Uterus (tissue), 3 donors: ENCODE measurements at regions not wholly inside any gene's neighbourhood (a gene's known extent, or its start where the extent isn't known, plus 50 kb on each side); places are given as distances from the start of the nearest gene placed in this dataset.

Experiments
- DNase-seq, 2 donors: peaks; one replicate each; pipeline ENCODE4 v3.0.0-alpha.2; 2019 to 2020
- H3K27ac ChIP-seq, 2 donors: fragments of 200-600 bp; sonication (generic); 1 replicate in 1 of 2; 2 replicates in 1 of 2; pipeline ENCODE4 v1.5.1; 2016 to 2018
- H3K27me3 ChIP-seq, 2 donors: fragments of 200-600 bp; sonication (generic); one replicate each; pipeline ENCODE4 v1.5.1; 2018 to 2019; ENCODE audit warnings: control low read depth in 1 of 2
- H3K36me3 ChIP-seq, 2 donors: fragments of 200-600 bp; sonication (generic); one replicate each; pipeline ENCODE4 v1.5.1; 2019; ENCODE audit warnings: control low read depth in 1 of 2
- H3K4me1 ChIP-seq, 2 donors: fragments of 200-600 bp; sonication (generic); one replicate each; pipeline ENCODE4 v1.5.1; 2018 to 2019; ENCODE audit warnings: control low read depth in 1 of 2
- H3K4me3 ChIP-seq, 2 donors: fragments of 200-600 bp; sonication (generic); 1 replicate in 1 of 2; 2 replicates in 1 of 2; pipeline ENCODE4 v1.5.1; 2018 to 2019; ENCODE audit warnings: mild to moderate bottlenecking in 1 of 2
- H3K9me3 ChIP-seq, 2 donors: fragments of 200-600 bp; sonication (generic); one replicate each; pipeline ENCODE4 v1.5.1; 2019; ENCODE audit warnings: control low read depth in 1 of 2
- POLR2A ChIP-seq, 2 donors: fragments of 450-650 bp; IDR thresholded peaks; one replicate each; pipeline ENCODE4 v1.6.1; 2016; ENCODE audit warnings: antibody characterized with exemption in 2 of 2, mild to moderate bottlenecking in 1 of 2, moderate library complexity in 1 of 2
- intact Hi-C: fragments of 100-400 bp; cut with DNase I; formaldehyde crosslinking; loops from one replicate; pipeline ENCODE4 v1.15.1; 2023; ENCODE audit warnings: low total_unique reads
- TF ChIP-seq, protein P1 (sequence below), 4 experiments: fragments of 200-600 bp in 2 of 4; fragments of 450-650 bp in 2 of 4; sonication (generic) in 2 of 4; IDR thresholded peaks; one replicate each; pipeline ENCODE4 v1.5.1; 2016 to 2019; ENCODE audit warnings: antibody characterized with exemption in 4 of 4, mild to moderate bottlenecking in 2 of 4, moderate library complexity in 1 of 4
- donor health status: DM: yes; HTN: yes; CAD: no.

DNA sequence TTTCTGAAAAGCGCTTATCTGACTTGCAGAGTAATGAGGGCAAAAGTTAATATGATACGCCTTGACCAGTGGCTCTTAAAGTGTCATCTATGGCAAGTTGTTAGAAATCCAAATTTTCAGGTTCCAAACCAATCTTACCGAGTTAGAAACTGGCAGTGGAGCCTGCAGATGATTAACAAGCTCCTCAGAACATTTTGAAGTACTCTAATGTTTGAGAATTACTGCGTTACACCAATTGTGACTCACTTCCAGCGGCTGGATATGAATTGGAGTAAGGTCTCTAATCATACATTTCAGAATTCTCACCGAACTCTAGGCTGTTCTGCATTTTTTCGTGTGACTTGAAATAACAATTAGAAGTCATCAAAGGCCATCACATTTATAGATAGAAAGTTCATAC is 73.5 kb upstream of the TMPRSS15 start:
- H3K4me3 ChIP-seq = no peak overlapping the region
- no peaks in the 10 kb centered on the region for H3K4me1 ChIP-seq
- no peak for DNase-seq
- no peaks in the 10 kb centered on the region for H3K9me3 ChIP-seq
- H3K36me3 ChIP-seq = no peaks in the 10 kb centered on the region
- H3K27me3 ChIP-seq = no peaks in the 10 kb centered on the region
- TF ChIP-seq, protein P1, sequence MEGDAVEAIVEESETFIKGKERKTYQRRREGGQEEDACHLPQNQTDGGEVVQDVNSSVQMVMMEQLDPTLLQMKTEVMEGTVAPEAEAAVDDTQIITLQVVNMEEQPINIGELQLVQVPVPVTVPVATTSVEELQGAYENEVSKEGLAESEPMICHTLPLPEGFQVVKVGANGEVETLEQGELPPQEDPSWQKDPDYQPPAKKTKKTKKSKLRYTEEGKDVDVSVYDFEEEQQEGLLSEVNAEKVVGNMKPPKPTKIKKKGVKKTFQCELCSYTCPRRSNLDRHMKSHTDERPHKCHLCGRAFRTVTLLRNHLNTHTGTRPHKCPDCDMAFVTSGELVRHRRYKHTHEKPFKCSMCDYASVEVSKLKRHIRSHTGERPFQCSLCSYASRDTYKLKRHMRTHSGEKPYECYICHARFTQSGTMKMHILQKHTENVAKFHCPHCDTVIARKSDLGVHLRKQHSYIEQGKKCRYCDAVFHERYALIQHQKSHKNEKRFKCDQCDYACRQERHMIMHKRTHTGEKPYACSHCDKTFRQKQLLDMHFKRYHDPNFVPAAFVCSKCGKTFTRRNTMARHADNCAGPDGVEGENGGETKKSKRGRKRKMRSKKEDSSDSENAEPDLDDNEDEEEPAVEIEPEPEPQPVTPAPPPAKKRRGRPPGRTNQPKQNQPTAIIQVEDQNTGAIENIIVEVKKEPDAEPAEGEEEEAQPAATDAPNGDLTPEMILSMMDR (IDR thresholded peaks at IDR 0.05) = no peak
- no peak for TF ChIP-seq POLR2A (IDR thresholded peaks at IDR 0.05)
- H3K27ac ChIP-seq = no peak overlapping the region
- intact Hi-C loops = no loop called here

DNA sequence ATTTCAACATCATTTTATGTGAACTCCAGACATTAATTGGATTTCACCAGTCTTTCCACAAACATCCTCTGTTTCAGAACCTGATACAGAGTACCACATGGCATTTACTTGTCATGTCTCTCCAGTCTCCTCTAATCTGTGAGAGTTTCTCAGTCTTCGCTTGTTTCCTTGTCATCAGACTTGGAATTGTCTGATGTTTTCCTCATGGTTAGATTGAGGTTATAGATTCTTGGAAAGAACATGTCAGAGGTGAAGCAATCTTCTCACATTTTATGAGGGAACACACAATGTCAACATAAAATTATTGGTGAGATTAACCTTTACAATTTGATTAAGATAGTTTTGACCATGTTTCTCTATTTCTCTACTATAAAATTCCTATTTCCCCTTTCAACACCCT is 74.9 kb upstream of the TMPRSS15 start:
- Histone ChIP-seq H3K27ac (no peak overlapping the region), H3K36me3 (no peaks in the 10 kb centered on the region), H3K4me1 (no peaks in the 10 kb centered on the region), H3K9me3 (no peaks in the 10 kb centered on the region), H3K27me3 (no peaks in the 10 kb centered on the region), H3K4me3 (no peak overlapping the region)
- no peak for DNase-seq
- TF ChIP-seq POLR2A (IDR thresholded peaks at IDR 0.05) = no peak
- TF ChIP-seq, protein P1 (IDR thresholded peaks at IDR 0.05) = no peak
- intact Hi-C loops = no loop called here

DNA sequence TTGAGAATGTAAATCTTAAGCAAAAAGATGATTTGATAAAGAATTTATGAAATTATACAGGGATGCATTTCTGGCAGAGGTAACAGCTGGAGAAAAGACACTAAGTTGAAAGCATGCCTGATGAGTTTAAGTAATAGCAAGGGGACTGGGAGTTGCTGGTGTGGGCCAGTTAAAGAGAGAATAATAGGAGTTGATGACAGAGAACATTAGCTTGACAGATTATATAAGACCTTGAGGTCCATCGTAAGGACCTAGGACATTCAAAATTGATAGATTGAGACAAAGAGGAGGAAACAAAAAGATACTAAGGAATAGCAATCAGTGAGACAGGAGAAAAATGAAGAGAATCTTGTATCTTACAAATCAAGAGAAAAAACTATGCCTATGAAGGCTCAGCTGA is 84.7 kb upstream of the TMPRSS15 start:
- DNase-seq = no peak
- no peak for TF ChIP-seq POLR2A (IDR thresholded peaks at IDR 0.05)
- TF ChIP-seq, protein P1 (IDR thresholded peaks at IDR 0.05) = no peak
- H3K4me1 ChIP-seq = no peaks in the 10 kb centered on the region
- intact Hi-C loops = no loop called here
- no peaks in the 10 kb centered on the region for H3K36me3 ChIP-seq
- no peaks in the 10 kb centered on the region for H3K27me3 ChIP-seq
- H3K4me3 ChIP-seq = no peak overlapping the region
- H3K9me3 ChIP-seq = no peaks in the 10 kb centered on the region
- no peak overlapping the region for H3K27ac ChIP-seq

DNA sequence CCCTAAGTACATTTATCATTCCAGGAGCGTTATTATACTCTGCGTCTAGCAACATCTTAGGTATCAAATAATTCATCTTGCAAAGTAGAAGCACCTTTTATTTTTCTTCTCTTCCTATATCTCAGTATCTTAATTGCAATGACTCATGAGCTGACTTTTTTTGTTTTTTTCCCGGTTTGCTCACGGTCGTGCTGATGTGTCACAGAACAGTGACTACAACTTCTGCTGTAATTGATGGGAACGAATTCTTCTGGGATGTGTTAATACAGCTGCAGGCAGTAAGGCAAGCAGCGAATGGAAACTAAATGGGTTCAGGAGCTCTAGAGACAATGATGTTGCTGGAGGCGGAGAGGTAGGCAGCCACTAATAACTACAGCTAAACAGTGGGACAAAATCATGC is 89.8 kb upstream of the TMPRSS15 start:
- TF ChIP-seq, protein P1 (IDR thresholded peaks at IDR 0.05) = no peak
- no peak for TF ChIP-seq POLR2A (IDR thresholded peaks at IDR 0.05)
- no peak for DNase-seq
- Histone ChIP-seq H3K9me3 (no peaks in the 10 kb centered on the region), H3K27me3 (no peaks in the 10 kb centered on the region), H3K4me3 (no peak overlapping the region), H3K4me1 (no peaks in the 10 kb centered on the region), H3K27ac (no peak overlapping the region), H3K36me3 (no peaks in the 10 kb centered on the region)
- intact Hi-C loops = no loop called here

DNA sequence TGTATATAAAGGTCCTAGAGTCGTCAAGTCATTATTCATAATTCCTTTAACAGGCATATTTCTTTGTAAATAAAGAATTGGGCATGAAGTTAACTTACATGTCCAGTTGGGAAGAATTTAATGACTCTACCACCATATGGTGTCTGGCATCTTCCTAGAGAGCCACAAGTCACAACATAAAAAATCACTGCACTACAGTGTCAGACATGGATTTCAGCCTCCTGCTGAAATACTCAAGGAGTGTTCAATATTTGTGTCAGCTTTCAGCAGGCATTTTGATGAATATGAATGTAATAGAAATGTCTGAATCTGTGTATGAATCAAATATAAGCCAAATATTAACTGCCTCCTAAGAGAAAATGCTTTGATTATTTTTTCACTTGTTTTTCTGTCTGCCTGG is 91.9 kb upstream of the TMPRSS15 start:
- DNase-seq = no peak
- no peak overlapping the region for H3K27ac ChIP-seq
- TF ChIP-seq, protein P1 (IDR thresholded peaks at IDR 0.05) = no peak
- TF ChIP-seq POLR2A (IDR thresholded peaks at IDR 0.05) = no peak
- H3K9me3 ChIP-seq = no peaks in the 10 kb centered on the region
- no peaks in the 10 kb centered on the region for H3K4me1 ChIP-seq
- H3K36me3 ChIP-seq = no peaks in the 10 kb centered on the region
- no peak overlapping the region for H3K4me3 ChIP-seq
- intact Hi-C loops = no loop called here
- H3K27me3 ChIP-seq = no peaks in the 10 kb centered on the region
